IMR-90 (cell line): ENCODE measurements at regions not wholly inside any gene's neighbourhood (a gene's known extent, or its start where the extent isn't known, plus 50 kb on each side); places are given as distances from the start of the nearest gene placed in this dataset.

Experiments
- ATAC-seq: fragments of 200-7000 bp; cut with Tn5 transposase; 2 replicates; pipeline ENCODE4 v1.9.1; 2020; ENCODE audit warnings: low read depth, mild to moderate bottlenecking, moderate library complexity
- BruUV-seq: library from RNA; stranded (reverse); fragments of 400-500 nt; replicated peaks from 2 replicates; lab custom pipeline; 2021; lab: Mats Ljungman, UMichigan
- CTCF ChIA-PET: fragments of 300-600 bp; formaldehyde crosslinking; extraction: SDS; loops from one replicate; lab custom pipeline; 2021; ENCODE audit warnings: antibody characterized with exemption; lab: Yijun Ruan, JAX
- POLR2A ChIA-PET: fragments of 300-600 bp; sonication (Branson Sonifier 250); formaldehyde crosslinking; loops from one replicate; lab custom pipeline; 2022; ENCODE audit warnings: antibody characterized with exemption; ENCODE audit not compliant: unreplicated experiment; lab: Charles Lee
- DNase-seq: peaks from one replicate; pipeline ENCODE4 v3.0.0; 2013
- H2AFZ ChIP-seq: replicated peaks from 2 replicates; pipeline ENCODE3; 2013; ENCODE audit warnings: low read length, mild to moderate bottlenecking; ENCODE audit not compliant: poor library complexity
- H2AK5ac ChIP-seq: 2 replicates; pipeline ENCODE4 v1.6.1; 2013; ENCODE audit warnings: low read depth, low read length, inconsistent platforms
- H2AK9ac ChIP-seq: replicated peaks from 2 replicates; pipeline ENCODE3; 2013; ENCODE audit warnings: mild to moderate bottlenecking, low read depth, low read length, moderate library complexity; ENCODE audit not compliant: poor library complexity
- H2BK120ac ChIP-seq: 2 replicates; pipeline ENCODE4 v1.6.1; 2013; ENCODE audit warnings: low read depth, low read length, inconsistent platforms
- H2BK15ac ChIP-seq: 3 replicates; pipeline ENCODE4 v1.6.1; 2013; ENCODE audit warnings: low read depth, low read length, inconsistent platforms
- H2BK20ac ChIP-seq: 2 replicates; pipeline ENCODE4 v1.6.1; 2013; ENCODE audit warnings: low read depth, mild to moderate bottlenecking, inconsistent platforms, low read length, moderate library complexity
- H2BK5ac ChIP-seq: 2 replicates; pipeline ENCODE4 v1.6.1; 2013; ENCODE audit warnings: mild to moderate bottlenecking, low read depth, low read length, inconsistent platforms; ENCODE audit not compliant: poor library complexity, severe bottlenecking
- H3K14ac ChIP-seq: replicated peaks from 2 replicates; pipeline ENCODE4 v1.6.1; 2013; ENCODE audit warnings: low read depth, low read length, inconsistent platforms
- H3K18ac ChIP-seq: 2 replicates; pipeline ENCODE4 v1.6.1; 2013; ENCODE audit warnings: low read depth, low read length, control low read depth
- H3K23ac ChIP-seq: 2 replicates; pipeline ENCODE4 v1.6.1; 2013; ENCODE audit warnings: low read depth, low read length, inconsistent platforms
- H3K27ac ChIP-seq: 2 replicates; pipeline ENCODE4 v1.5.1; 2013; ENCODE audit warnings: mild to moderate bottlenecking, control low read depth, low read length; ENCODE audit not compliant: insufficient read depth
- H3K27me3 ChIP-seq: 2 replicates; pipeline ENCODE4 v1.6.1; 2013; ENCODE audit warnings: low read length; ENCODE audit not compliant: control insufficient read depth, insufficient read depth
- H3K36me3 ChIP-seq: 2 replicates; pipeline ENCODE4 v1.6.1; 2013; ENCODE audit warnings: low read length, mixed read lengths; ENCODE audit not compliant: control insufficient read depth, insufficient read depth
- H3K4ac ChIP-seq: 2 replicates; pipeline ENCODE4 v1.6.1; 2013; ENCODE audit warnings: low read depth, low read length, inconsistent platforms
- H3K4me1 ChIP-seq: 2 replicates; pipeline ENCODE4 v1.6.1; 2013; ENCODE audit warnings: low read length, mixed read lengths; ENCODE audit not compliant: control insufficient read depth, insufficient read depth
- H3K4me2 ChIP-seq: 2 replicates; pipeline ENCODE4 v1.6.1; 2013; ENCODE audit warnings: low read depth, mild to moderate bottlenecking, control low read depth, low read length, moderate library complexity
- H3K4me3 ChIP-seq: 2 replicates; pipeline ENCODE4 v1.5.1; 2013; ENCODE audit warnings: low read depth, mild to moderate bottlenecking, control low read depth, low read length, moderate library complexity; ENCODE audit not compliant: insufficient read depth
- H3K56ac ChIP-seq: 2 replicates; pipeline ENCODE4 v1.6.1; 2013; ENCODE audit warnings: low read length, inconsistent platforms; ENCODE audit not compliant: insufficient read depth; ENCODE audit errors: extremely low read depth
- H3K79me1 ChIP-seq, 2 experiments: 2 replicates each; pipeline ENCODE4 v1.6.1; 2013; ENCODE audit warnings: low read length in 2 of 2, inconsistent platforms in 1 of 2, low read depth in 1 of 2
- H3K9ac ChIP-seq: 2 replicates; pipeline ENCODE4 v1.6.1; 2013; ENCODE audit warnings: low read depth, low read length, control low read depth
- H3K9me1 ChIP-seq: 2 replicates; pipeline ENCODE4 v1.6.1; 2013; ENCODE audit warnings: low read length, inconsistent platforms; ENCODE audit not compliant: insufficient read depth
- H3K9me3 ChIP-seq: 2 replicates; pipeline ENCODE4 v1.6.1; 2013; ENCODE audit warnings: low read length; ENCODE audit not compliant: control insufficient read depth, insufficient read depth
- H4K20me1 ChIP-seq: 2 replicates; pipeline ENCODE4 v1.6.1; 2013; ENCODE audit warnings: low read length, inconsistent platforms; ENCODE audit not compliant: insufficient read depth
- H4K5ac ChIP-seq: 2 replicates; pipeline ENCODE4 v1.6.1; 2013; ENCODE audit warnings: mild to moderate bottlenecking, low read depth, low read length, control low read depth
- H4K8ac ChIP-seq, 2 experiments: 2 replicates each; pipeline ENCODE4 v1.6.1; 2013; ENCODE audit warnings: low read depth in 2 of 2, low read length in 2 of 2, control low read depth in 1 of 2, inconsistent platforms in 1 of 2
- H4K91ac ChIP-seq: 2 replicates; pipeline ENCODE4 v1.6.1; 2013; ENCODE audit warnings: low read depth, low read length, inconsistent platforms; ENCODE audit not compliant: insufficient read depth
- CHD1 ChIP-seq: IDR thresholded peaks from 2 replicates; pipeline ENCODE4 v1.6.1; 2012; ENCODE audit warnings: low read depth, low read length, improper control_type of control experiment
- RAD21 ChIP-seq: IDR thresholded peaks from 2 replicates; pipeline ENCODE4 v1.6.1; 2012; ENCODE audit warnings: low read length, improper control_type of control experiment
- WGBS, 2 experiments: methylation state at CpG; one replicate each; pipeline versions ENCODE4 v1.1.5 to v1.1.7; 2013; ENCODE audit warnings: missing lambda C conversion rate in 2 of 2; ENCODE audit not compliant: insufficient read length in 1 of 2; ENCODE audit errors: extremely low coverage in 2 of 2; 5-methylcytosine and 5-hydroxymethylcytosine counted together
- dilution Hi-C: fragments of 300-500 bp; cut with HindIII; formaldehyde crosslinking; loops from one replicate; pipeline ENCODE4 v1.14.3; 2018; ENCODE audit warnings: low sequenced_read_pairs; ENCODE audit not compliant: unreplicated experiment
- in situ Hi-C: fragments of 300-500 bp; cut with MboI; formaldehyde crosslinking; loops from 3 replicates; pipeline ENCODE4 v1.14.3; 2019; ENCODE audit warnings: low sequenced_read_pairs, inconsistent platforms, mixed read lengths
- intact Hi-C: fragments of 100-400 bp; cut with micrococcal nuclease; formaldehyde crosslinking; loops from 2 replicates; pipeline ENCODE4 v1.10.0; 2022

GRCh38 chr2:184047536-184047935 is 550.8 kb upstream of the ZNF804A start:
- Histone ChIP-seq H3K18ac (no peak overlapping the region), H3K56ac (no peak overlapping the region), H3K9me1 (no peaks in the 10 kb centered on the region), H2AFZ (no peak overlapping the region), H3K4ac (no peak overlapping the region), H2BK5ac (no peak overlapping the region), H3K9me3 (peaks cover 7% of the 10 kb centered on the region; the same call in 1 of the 2 replicates), H3K23ac (no peak overlapping the region), H3K14ac (no peak overlapping the region), H2BK120ac (no peak overlapping the region), H3K27ac (no peak overlapping the region), H2BK20ac (no peak overlapping the region), H4K8ac (no peak overlapping the region), H3K4me3 (no peak overlapping the region), H2AK5ac (no peak overlapping the region), H4K91ac (no peak overlapping the region), H2BK15ac (no peak overlapping the region), H4K5ac (no peak overlapping the region), H2AK9ac (no peak overlapping the region), H3K36me3 (no peaks in the 10 kb centered on the region), H3K27me3 (no peaks in the 10 kb centered on the region), H3K9ac (no peak overlapping the region), H4K20me1 (no peaks in the 10 kb centered on the region), H3K4me1 (no peaks in the 10 kb centered on the region), H3K79me1 (no peaks in the 10 kb centered on the region), H3K4me2 (no peak overlapping the region)
- intact Hi-C loops (no loop called here), in situ Hi-C loops (no loop called here), dilution Hi-C loops (no loop called here)
- no peak for ATAC-seq
- POLR2A ChIA-PET, result no interaction called here
- TF ChIP-seq CHD1 (no peak), RAD21 (no peak)
- no CpG with 5 or more reads among the region's 3 CpGs for WGBS, 2 experiments
- CTCF ChIA-PET, result no interaction called here
- no TSS peak for BruUV-seq
- no peak for DNase-seq
